ENCODE measurements at regions not wholly inside any gene's neighbourhood (a gene's known extent, or its start where the extent isn't known, plus 50 kb on each side); places are given as distances from the start of the nearest gene placed in this dataset.

GRCh38 chr17:412211-413015, 59.8 kb upstream of the RPH3AL start:
- DNase-seq, result peak; percentile 92

GRCh38 chr17:411421-412120, 59.0 kb upstream of the RPH3AL start:
- no peak for DNase-seq

DNA sequence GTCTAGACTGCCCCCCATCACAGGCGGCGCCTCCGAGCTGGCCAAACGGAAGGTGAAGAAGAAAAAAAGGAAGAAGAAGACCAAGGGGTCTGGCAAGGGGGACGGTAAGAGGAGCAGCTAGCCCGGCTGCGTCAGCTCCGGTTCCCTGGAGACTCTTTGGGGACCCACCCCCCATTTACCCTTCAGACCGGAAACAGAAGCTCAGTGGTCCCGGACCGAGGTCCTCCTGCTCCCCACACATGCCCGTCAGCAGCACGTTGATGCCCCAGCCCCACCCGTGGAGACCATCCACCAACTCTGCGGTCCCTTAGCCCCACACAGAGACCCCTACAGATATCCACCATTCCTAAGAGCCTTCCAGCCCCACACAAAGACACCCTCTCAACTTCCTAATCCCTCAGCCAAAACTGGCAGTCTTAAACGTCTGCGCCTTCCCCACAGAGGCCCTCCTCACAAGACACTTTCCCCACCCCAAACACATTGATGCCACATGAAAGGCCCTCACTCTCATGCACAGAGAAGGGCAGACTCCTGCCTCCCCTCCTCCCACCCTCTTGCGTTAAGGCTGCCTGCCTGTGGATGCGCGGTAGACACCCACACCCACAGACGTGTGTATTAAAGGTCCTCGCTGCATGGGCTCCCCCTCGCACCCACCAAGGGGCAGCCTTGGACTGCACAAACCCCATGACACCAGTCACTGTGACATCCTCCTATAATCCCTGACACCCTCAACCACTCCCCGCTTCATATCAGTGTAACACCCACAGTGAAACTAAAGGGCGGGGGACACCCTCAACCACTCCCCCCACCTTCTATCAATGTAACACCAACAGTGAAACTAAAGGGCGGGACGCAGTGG, 58.2 kb upstream of the RPH3AL start:
- peak; percentile 82 for DNase-seq

DNA sequence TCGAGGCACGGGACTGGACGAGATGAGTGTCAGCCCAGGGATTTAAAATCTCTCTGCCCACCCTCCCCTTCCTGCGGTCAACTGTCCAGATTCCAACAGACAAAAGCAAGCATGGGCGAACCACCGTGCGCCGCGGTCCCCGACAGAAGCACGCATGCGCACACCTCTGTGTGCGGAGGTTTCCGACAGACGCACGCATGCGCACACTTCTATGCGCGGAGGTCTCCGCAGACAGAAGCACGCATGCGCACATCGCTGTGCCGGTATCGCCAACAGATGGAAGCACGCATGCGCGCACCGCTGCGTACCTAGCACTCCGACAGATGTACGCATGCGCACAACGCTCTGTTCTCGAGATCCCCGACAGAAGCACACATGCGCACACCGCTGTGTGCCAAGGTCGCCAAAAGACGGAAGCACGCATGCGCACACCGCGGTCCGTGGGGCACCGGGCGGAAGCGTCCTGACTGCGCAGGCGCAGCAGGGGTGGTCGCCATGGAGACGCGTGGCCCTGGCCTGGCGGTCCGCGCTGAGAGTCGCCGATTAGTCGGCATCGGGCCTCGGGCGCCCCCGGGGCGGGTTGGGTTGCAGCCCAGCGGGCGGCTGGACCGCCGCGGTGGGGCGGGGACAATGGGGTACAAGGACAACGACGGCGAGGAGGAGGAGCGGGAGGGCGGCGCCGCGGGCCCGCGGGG, 57.4 kb upstream of the RPH3AL start:
- DNase-seq, result peak; percentile 100

GRCh38 chr17:409308-409847, 56.8 kb upstream of the RPH3AL start:
- no peak for DNase-seq

DNA sequence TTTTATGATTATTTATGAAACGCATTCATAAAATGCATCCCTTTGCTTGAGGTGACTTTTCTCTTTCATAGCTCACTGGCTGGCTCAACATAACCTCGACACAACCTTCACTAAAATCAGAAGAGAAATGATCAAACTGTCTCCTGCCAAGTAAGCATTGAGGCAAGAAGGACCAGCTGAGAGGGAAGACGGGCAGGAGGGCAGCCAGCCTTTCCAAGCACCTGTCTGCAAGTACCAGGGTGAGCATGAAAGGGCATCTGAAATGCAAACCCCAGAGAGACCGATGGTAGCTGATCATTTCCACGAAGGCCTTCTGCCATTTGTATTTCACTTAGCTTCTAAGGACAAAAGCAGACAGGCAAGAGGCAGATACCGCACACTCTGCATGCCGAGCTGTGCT, 52.1 kb upstream of the RPH3AL start:
- no peak for DNase-seq

Data from hematopoietic multipotent progenitor cell treated with erythropoietin and hydrocortisone succinate and interleukin-3 and kit ligand, for 4 days (in vitro differentiated cells).